ENCODE measurements at regions not wholly inside any gene's neighbourhood (a gene's known extent, or its start where the extent isn't known, plus 50 kb on each side); places are given as distances from the start of the nearest gene placed in this dataset.

GRCh38 chr15:62873203-62873602, 169.3 kb upstream of the TPM1 start:
- H3K79me2 ChIP-seq (ENCODE audit: low read length) = no peaks in the 10 kb centered on the region
- H2AFZ ChIP-seq (ENCODE audit: low read depth, low read length) = no peak overlapping the region
- H3K4me3 ChIP-seq (ENCODE audit: low read length) = no peak overlapping the region
- TF ChIP-seq EZH2phosphoT487 (IDR thresholded peaks at IDR 0.05; ENCODE audit: low read depth) = no peak
- no peak for TF ChIP-seq CTCF (IDR thresholded peaks at IDR 0.05; ENCODE audit: low read depth, low read length)
- H3K9me3 ChIP-seq (ENCODE audit: insufficient read depth, low read length) = no peaks in the 10 kb centered on the region
- no peaks in the 10 kb centered on the region for H3K36me3 ChIP-seq (replicated peaks; ENCODE audit: low read depth, low read length)
- no peaks in the 10 kb centered on the region for H3K4me1 ChIP-seq (ENCODE audit: low read length)
- H3K4me2 ChIP-seq (ENCODE audit: low read length) = no peak overlapping the region
- H3K27me3 ChIP-seq (ENCODE audit: low read depth, low read length) = 0 out of 2 replicates have a peak, but pooled peaks cover 4% of the 10 kb centered on the region
- no peak overlapping the region for H3K27ac ChIP-seq (ENCODE audit: low read length)
- H4K20me1 ChIP-seq (ENCODE audit: insufficient read depth, low read length) = no peaks in the 10 kb centered on the region
- no peak overlapping the region for H3K9ac ChIP-seq (ENCODE audit: low read length)

- no peak overlapping the region for H3K9ac ChIP-seq (ENCODE audit: low read length)
- no peak overlapping the region for H2AFZ ChIP-seq (ENCODE audit: low read depth, low read length)
- H4K20me1 ChIP-seq (ENCODE audit: insufficient read depth, low read length) = no peaks in the 10 kb centered on the region
- H3K4me1 ChIP-seq (ENCODE audit: low read length) = no peaks in the 10 kb centered on the region
- no peak overlapping the region for H3K4me3 ChIP-seq (ENCODE audit: low read length)
- H3K79me2 ChIP-seq (ENCODE audit: low read length) = no peaks in the 10 kb centered on the region
- H3K9me3 ChIP-seq (ENCODE audit: insufficient read depth, low read length) = no peaks in the 10 kb centered on the region
- TF ChIP-seq CTCF (IDR thresholded peaks at IDR 0.05; ENCODE audit: low read depth, low read length) (no peak), EZH2phosphoT487 (IDR thresholded peaks at IDR 0.05; ENCODE audit: low read depth) (no peak)
- H3K27me3 ChIP-seq (ENCODE audit: low read depth, low read length) = 0 out of 2 replicates have a peak, but pooled peaks cover 4% of the 10 kb centered on the region
- H3K27ac ChIP-seq (ENCODE audit: low read length) = no peak overlapping the region
- H3K36me3 ChIP-seq (replicated peaks; ENCODE audit: low read depth, low read length) = no peaks in the 10 kb centered on the region
- no peak overlapping the region for H3K4me2 ChIP-seq (ENCODE audit: low read length)
Observed at GRCh38 chr15:62874064-62874463, 168.5 kb upstream of the TPM1 start.

GRCh38 chr15:62874959-62875625, 167.5 kb upstream of the TPM1 start:
- Histone ChIP-seq H3K36me3 (replicated peaks; ENCODE audit: low read depth, low read length) (no peaks in the 10 kb centered on the region), H3K79me2 (ENCODE audit: low read length) (no peaks in the 10 kb centered on the region), H2AFZ (ENCODE audit: low read depth, low read length) (no peak overlapping the region), H3K27me3 (ENCODE audit: low read depth, low read length) (peaks cover 4% of the 10 kb centered on the region; the same call in 1 of the 2 replicates), H3K4me3 (ENCODE audit: low read length) (no peak overlapping the region), H4K20me1 (ENCODE audit: insufficient read depth, low read length) (no peaks in the 10 kb centered on the region), H3K9me3 (ENCODE audit: insufficient read depth, low read length) (no peaks in the 10 kb centered on the region), H3K4me2 (ENCODE audit: low read length) (no peak overlapping the region), H3K9ac (ENCODE audit: low read length) (no peak overlapping the region), H3K4me1 (ENCODE audit: low read length) (no peaks in the 10 kb centered on the region), H3K27ac (ENCODE audit: low read length) (no peak overlapping the region)
- TF ChIP-seq CTCF (IDR thresholded peaks at IDR 0.05; ENCODE audit: low read depth, low read length) = no peak
- TF ChIP-seq EZH2phosphoT487 (IDR thresholded peaks at IDR 0.05; ENCODE audit: low read depth) = no peak

GRCh38 chr15:62875626-62876021, 166.9 kb upstream of the TPM1 start:
- TF ChIP-seq EZH2phosphoT487 (IDR thresholded peaks at IDR 0.05; ENCODE audit: low read depth) (no peak), CTCF (IDR thresholded peaks at IDR 0.05; ENCODE audit: low read depth, low read length) (no peak)
- peaks cover 4% of the 10 kb centered on the region; the same call in 1 of the 2 replicates for H3K27me3 ChIP-seq (ENCODE audit: low read depth, low read length)
- no peak overlapping the region for H3K27ac ChIP-seq (ENCODE audit: low read length)
- H2AFZ ChIP-seq (ENCODE audit: low read depth, low read length) = no peak overlapping the region
- no peaks in the 10 kb centered on the region for H3K9me3 ChIP-seq (ENCODE audit: insufficient read depth, low read length)
- H3K4me3 ChIP-seq (ENCODE audit: low read length) = no peak overlapping the region
- H3K36me3 ChIP-seq (replicated peaks; ENCODE audit: low read depth, low read length) = no peaks in the 10 kb centered on the region
- no peak overlapping the region for H3K4me2 ChIP-seq (ENCODE audit: low read length)
- H3K4me1 ChIP-seq (ENCODE audit: low read length) = no peaks in the 10 kb centered on the region
- no peak overlapping the region for H3K9ac ChIP-seq (ENCODE audit: low read length)
- H3K79me2 ChIP-seq (ENCODE audit: low read length) = no peaks in the 10 kb centered on the region
- H4K20me1 ChIP-seq (ENCODE audit: insufficient read depth, low read length) = no peaks in the 10 kb centered on the region

Measured in OCI-LY3 (cell line).